Activated CD4-positive, alpha-beta T cell treated with anti-CD3 and anti-CD28 coated beads, Interleukin-2, amount 10 ng/mL, durations not matched to agents 7 days and 5 days (primary cell): ENCODE measurements at regions not wholly inside any gene's neighbourhood (a gene's known extent, or its start where the extent isn't known, plus 50 kb on each side); places are given as distances from the start of the nearest gene placed in this dataset. TPM values are rescaled to one million over a fixed set of nuclear protein-coding genes. Genes with fewer than 3 reads are reported as not detected.

Source experiments
- CTCF ChIA-PET: fragments of 350-600 bp; sonication (Branson Sonifier 250); formaldehyde crosslinking; loops from one replicate; lab custom pipeline; 2021; ENCODE audit warnings: antibody characterized with exemption; lab: Charles Lee
- POLR2A ChIA-PET: fragments of 350-600 bp; sonication (Branson Sonifier 250); formaldehyde crosslinking; loops from one replicate; lab custom pipeline; 2021; ENCODE audit warnings: antibody characterized with exemption; lab: Charles Lee
- DNase-seq: peaks from one replicate; pipeline ENCODE4 v3.0.0-alpha.2; 2020
- H3K27ac Mint-ChIP-seq: one replicate; pipeline ENCODE4 v1.8.0; 2021; ENCODE audit warnings: mild to moderate bottlenecking, moderate library complexity, mixed read lengths
- H3K27me3 Mint-ChIP-seq: one replicate; pipeline ENCODE4 v1.8.0; 2021; ENCODE audit warnings: mixed read lengths
- H3K36me3 Mint-ChIP-seq: one replicate; pipeline ENCODE4 v1.8.0; 2021; ENCODE audit warnings: low read depth, mixed read lengths
- H3K4me1 Mint-ChIP-seq: one replicate; pipeline ENCODE4 v1.8.0; 2021; ENCODE audit warnings: mixed read lengths
- H3K4me3 Mint-ChIP-seq: one replicate; pipeline ENCODE4 v1.8.0; 2021; ENCODE audit warnings: mild to moderate bottlenecking, moderate library complexity, mixed read lengths
- H3K9me3 Mint-ChIP-seq: one replicate; pipeline ENCODE4 v1.8.0; 2021; ENCODE audit warnings: mixed read lengths
- microRNA-seq: library from miRNA; unstranded; fragments of <30 nt; microRNA quantifications from one replicate; pipeline ENCODE4 v1.2.0, GENCODE V29; 2021; ENCODE audit warnings: borderline microRNAs expressed, borderline replicate concordance

- H3K27ac Mint-ChIP-seq: no peak overlapping the region
- POLR2A ChIA-PET: no interaction called here
- no peaks in the 10 kb centered on the region for H3K36me3 Mint-ChIP-seq
- H3K4me3 Mint-ChIP-seq: no peak overlapping the region
- H3K27me3 Mint-ChIP-seq: peaks cover 7% of the 10 kb centered on the region
- CTCF ChIA-PET: no interaction called here
- no peaks in the 10 kb centered on the region for H3K9me3 Mint-ChIP-seq
- no peak for DNase-seq
- H3K4me1 Mint-ChIP-seq: no peaks in the 10 kb centered on the region
Observed at GRCh38 chr12:98464190-98464589, 51.2 kb upstream of the TMPO start.

GRCh38 chr12:98465505-98465904, 49.9 kb upstream of the TMPO start:
- no peak for DNase-seq
- H3K27ac Mint-ChIP-seq: no peak overlapping the region
- H3K4me3 Mint-ChIP-seq: no peak overlapping the region
- POLR2A ChIA-PET: no interaction called here
- CTCF ChIA-PET: no interaction called here
- no peaks in the 10 kb centered on the region for H3K36me3 Mint-ChIP-seq
- H3K9me3 Mint-ChIP-seq: no peaks in the 10 kb centered on the region
- H3K27me3 Mint-ChIP-seq: peaks cover 7% of the 10 kb centered on the region
- no peaks in the 10 kb centered on the region for H3K4me1 Mint-ChIP-seq

Small RNA genes in the stretch of these regions (microRNA-seq; reads per million reads assigned to microRNA genes)
- gene MIR4303: not detected
- not detected for gene MIR4495
